Urothelium cell line (cell line): ENCODE measurements at regions not wholly inside any gene's neighbourhood (a gene's known extent, or its start where the extent isn't known, plus 50 kb on each side); places are given as distances from the start of the nearest gene placed in this dataset.

Source experiments
- DNase-seq: peaks from one replicate; pipeline ENCODE4 v3.0.0; 2011; ENCODE audit warnings: low spot score, mixed read lengths
- FAIRE-seq: peaks from 2 replicates; lab custom pipeline; 2011; peaks lifted over from hg19 to GRCh38; lab: Jason Lieb, UNC

DNA sequence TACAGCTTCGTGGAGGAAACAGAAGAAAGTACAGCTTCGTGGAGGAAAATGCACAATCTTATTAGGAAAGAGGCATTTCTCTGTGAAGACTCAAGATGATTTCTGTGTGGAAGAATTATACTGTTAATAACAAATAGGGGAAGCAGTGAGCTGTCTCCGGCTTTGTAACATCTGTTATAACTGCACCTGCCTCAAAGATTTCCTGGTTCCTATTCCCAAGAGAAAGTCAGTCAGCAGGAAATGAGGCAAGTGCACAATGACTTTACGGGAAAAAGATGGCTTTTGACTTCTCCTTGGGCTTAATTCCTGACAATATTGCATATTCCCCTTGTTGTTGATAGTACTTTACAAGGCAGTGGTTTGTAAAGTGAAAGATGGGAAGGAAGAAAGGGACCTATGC lies 538.5 kb downstream of the BMP2 start:
- FAIRE-seq: no peak
- no peak for DNase-seq

- DNase-seq: no peak
- no peak for FAIRE-seq
Measured at GRCh38 chr20:7308163-7308562, 540.7 kb downstream of the BMP2 start.

- no peak for DNase-seq
- FAIRE-seq: no peak
Measured at GRCh38 chr20:7313047-7313446, 545.6 kb downstream of the BMP2 start.

DNA sequence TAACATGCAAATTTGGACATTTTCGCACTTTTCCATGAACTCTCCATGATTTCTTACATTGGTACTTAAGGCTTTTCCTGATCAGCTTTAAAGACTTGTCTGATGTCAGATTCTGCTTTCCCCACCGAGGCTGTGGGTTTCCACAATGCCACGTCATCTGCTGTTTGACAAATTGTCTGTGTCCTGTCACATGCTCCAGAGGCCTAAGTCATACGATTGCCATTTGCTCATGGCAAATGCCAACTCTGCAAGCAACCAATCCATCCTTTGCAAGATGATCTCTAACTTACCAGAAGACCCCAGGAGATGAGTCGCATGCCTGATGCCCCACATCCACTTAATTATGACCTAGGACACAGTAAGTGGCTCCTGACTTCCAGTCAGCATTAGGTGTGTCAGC lies 556.5 kb downstream of the BMP2 start:
- FAIRE-seq (no peak), DNase-seq (no peak)

DNA sequence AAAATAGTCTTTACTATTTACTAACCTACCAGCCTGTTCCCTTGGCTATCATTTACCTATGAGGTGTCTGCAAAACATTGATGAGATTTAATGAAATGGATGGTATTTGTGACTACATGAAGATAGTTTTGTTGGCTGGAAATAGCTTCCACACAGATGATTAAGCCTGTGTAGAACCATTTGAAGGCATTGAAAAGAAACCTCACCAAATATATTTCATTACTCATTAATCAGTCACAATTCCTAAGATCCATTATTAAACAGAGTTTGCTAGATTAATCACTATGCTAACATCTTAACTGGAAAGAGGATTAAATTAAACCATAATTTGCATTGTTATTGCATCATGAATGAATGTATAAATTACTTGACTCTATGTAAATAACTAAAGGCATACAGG lies 560.3 kb downstream of the BMP2 start:
- no peak for FAIRE-seq

DNA sequence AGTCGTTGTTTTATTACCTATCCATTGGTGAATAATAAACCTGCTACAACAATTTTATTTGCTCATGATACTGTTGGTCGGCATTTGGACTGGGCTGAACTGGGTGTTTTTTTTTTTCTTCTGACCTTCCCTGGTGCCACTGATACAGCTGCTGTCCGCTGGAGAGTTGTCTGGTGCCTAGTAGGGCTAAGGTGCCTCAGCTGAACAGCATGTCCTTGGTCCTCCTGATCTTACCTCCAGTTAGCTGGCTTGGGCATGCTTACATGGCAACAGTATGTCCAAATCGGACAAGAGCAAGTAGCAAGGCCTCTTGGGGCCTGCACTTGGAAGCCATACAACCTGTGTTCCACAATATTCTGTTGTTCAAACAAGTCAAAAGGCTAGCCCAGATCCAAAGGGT lies 563.4 kb downstream of the BMP2 start:
- DNase-seq (no peak), FAIRE-seq (no peak)

More for the DNA sequence above, 560.3 kb downstream of the BMP2 start:
- DNase-seq: no peak

DNA sequence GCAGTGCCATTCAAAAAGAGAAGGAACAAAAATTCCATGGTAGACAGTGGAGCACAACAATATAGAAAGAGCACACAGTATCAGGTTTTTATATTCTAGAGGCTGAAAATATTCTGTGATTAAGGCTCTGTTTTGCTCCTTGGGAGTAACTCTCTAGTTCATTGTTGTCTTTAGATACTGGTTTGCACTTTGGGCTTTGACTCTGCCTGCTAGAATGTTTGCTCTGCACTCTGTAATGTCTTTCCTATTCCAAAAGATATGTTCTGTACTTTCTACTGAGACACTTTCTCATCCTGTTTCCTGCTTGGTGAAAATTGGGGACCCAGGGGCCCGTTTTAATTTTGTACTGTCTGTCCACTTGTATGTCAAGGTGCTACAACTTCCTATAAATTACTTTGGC lies 564.7 kb downstream of the BMP2 start:
- no peak for FAIRE-seq
- DNase-seq: no peak

DNA sequence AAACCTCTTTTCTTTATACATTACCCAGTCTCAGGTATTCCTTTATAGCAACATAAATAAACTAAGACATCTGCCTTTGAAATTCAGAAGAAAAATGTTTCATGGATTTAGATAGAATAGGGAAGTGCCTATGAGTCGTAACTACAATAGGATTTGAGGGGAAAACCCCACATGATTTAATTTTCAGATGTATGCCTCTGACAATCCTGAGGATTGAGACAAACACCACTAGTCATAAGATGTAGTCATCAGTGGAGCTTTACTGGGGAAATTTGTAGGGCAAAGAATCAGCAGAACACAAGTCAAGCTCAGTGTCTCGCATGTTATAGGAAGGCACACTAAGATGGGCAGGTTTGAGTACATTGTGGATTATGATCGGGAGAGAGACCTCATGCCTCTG lies 566.4 kb downstream of the BMP2 start:
- no peak for DNase-seq

GRCh38 chr20:7346026-7346425 lies 578.5 kb downstream of the BMP2 start:
- FAIRE-seq: no peak
- DNase-seq: no peak

More for the DNA sequence above, 566.4 kb downstream of the BMP2 start:
- FAIRE-seq: no peak

DNA sequence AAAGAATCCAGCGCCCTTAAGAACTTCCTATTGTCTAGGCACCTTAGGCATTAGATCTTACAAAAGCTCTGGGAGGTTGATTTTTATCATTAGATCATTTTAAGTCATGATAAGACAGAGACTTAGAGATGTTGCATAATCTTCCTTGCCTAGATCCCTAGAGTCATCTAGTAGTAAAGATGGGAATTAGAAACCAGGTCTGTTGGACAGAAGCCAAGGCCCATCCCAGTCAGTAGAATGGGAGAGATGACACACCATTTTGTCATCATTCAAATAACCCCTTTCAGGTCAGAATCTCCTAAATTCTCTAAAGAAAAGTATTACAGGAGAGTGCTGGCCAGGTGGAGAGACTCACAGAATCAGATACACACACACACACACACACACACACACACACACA lies 579.1 kb downstream of the BMP2 start:
- peak; percentile 19 for DNase-seq
- FAIRE-seq: no peak

- DNase-seq (peak; percentile 32), FAIRE-seq (no peak)
Measured at GRCh38 chr20:7347409-7347808, 579.9 kb downstream of the BMP2 start.

DNA sequence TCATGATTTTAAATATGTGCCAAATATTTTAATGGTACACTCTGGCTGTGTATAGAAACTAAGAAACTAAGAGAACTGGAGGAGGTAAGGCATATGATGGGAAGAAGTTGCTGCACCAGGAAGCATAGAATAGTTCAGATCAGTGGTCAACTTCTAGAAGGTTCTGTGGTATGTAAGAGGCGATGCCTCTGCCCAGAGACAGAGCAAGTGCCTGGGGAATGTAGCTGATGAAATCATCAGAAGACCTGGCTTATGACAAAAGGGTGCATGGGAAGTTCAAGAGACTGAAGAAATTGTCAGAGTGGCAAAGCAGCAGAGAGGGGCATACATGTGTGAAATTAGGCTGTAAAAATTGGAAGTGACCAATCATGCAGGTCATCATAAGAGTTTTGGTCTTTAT lies 580.8 kb downstream of the BMP2 start:
- FAIRE-seq (no peak), DNase-seq (no peak)

- DNase-seq (no peak), FAIRE-seq (no peak)
Measured at GRCh38 chr20:7352165-7352564, 584.7 kb downstream of the BMP2 start.

DNA sequence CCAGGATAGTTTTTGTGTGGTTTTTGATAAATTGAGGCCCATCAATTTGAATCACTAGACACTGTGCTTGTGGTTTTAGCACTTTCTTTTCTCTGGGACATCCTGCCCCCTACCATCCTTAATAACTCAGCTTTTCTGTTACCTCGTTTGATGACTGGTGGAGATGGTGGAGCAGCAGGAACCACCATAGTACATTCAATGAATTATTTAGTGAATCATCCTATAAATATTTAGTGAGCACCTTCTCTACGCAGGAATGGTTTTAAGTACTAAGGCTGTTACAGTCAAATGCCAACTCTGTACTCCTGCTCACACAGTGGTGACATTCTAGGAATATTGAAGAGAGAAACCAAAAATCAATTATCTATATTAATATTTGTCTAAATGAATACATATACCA lies 585.2 kb downstream of the HAO1 start:
- no peak for DNase-seq
- FAIRE-seq: no peak

DNA sequence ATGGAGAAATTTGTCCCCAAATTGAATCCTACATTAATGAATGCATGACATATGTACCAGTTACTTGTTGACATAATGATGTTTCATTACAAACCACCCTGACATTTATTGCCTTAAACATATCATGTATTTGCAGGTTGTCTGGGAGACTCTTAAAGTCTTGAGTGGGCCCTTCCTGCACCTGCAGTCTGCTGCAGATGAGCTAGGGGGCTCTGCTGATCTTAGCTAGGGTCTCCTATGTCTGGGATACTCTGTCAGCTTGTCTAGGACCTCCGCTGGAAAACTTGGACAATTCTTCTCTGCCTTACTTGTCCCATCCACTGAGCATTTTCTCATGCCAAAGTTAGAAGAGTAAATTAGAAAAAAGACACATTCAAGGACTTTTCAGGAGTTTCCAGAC lies 581.6 kb downstream of the HAO1 start:
- FAIRE-seq (no peak), DNase-seq (no peak)

GRCh38 chr20:7359739-7360138 lies 580.5 kb downstream of the HAO1 start:
- FAIRE-seq: no peak
- DNase-seq: no peak

DNA sequence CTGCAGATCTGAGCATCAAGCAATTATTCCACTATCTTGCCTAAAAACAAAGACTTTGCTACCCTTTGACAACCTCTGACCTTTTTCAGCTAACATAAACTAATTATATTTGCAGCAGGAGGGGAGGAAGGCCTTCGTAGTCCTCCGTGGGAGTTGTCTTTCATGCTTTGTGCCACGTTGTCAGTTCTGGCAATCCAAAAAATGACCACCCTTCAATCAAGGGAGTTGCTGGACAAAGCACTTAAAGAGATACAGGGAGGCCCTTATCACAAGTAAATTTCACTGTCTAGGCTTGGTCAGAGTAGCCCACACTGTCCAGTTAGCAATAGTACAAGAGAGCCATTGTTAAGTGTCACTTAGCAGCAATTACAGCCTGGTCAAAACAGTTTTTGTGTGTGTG lies 578.9 kb downstream of the HAO1 start:
- DNase-seq: no peak
- no peak for FAIRE-seq

- no peak for DNase-seq
- FAIRE-seq: no peak
Measured at GRCh38 chr20:7361931-7362330, 578.3 kb downstream of the HAO1 start.

DNA sequence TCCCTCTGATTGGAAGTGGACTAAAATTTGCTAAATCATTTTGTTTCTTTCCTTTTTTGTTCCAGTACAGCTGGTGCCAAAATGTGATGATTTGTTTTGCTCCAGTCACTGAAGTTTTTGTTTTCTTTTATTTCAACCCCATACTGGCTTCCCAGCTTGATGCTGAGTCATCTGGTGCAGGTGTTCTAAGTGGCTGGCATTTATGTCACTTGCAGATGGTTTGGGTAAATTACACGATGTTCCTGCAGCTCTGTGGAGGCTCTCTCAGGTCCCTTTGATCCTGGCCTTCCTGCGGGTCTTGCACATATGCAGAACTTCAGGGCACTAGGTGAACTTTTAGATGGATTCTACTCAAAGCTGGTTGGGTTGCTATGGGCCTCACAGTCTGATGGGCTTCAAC lies 577.7 kb downstream of the HAO1 start:
- DNase-seq (no peak), FAIRE-seq (no peak)

DNA sequence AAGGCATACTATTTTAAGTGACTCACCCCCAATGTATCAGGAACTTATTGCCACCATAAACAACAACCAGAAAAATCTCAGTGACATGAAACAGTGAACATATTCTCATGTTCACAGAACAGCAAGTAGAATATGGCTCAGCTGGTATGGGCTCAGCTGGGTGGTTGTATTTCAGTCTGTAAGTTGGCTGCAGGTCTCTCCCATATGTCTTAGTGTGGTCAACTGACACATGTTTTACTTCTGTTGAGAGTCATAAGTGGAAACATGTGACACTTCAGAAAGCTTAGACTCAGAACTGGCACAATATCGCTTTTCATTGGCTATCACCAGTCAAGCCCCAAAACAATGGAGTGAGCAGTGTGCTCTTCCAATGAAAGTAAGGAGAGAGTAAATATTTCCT lies 574.1 kb downstream of the HAO1 start:
- no peak for FAIRE-seq

GRCh38 chr20:7371518-7372163 lies 568.6 kb downstream of the HAO1 start:
- FAIRE-seq (no peak), DNase-seq (no peak)

More for the DNA sequence above, 574.1 kb downstream of the HAO1 start:
- no peak for DNase-seq

GRCh38 chr20:7375905-7376304 lies 564.4 kb downstream of the HAO1 start:
- no peak for DNase-seq
- no peak for FAIRE-seq

DNA sequence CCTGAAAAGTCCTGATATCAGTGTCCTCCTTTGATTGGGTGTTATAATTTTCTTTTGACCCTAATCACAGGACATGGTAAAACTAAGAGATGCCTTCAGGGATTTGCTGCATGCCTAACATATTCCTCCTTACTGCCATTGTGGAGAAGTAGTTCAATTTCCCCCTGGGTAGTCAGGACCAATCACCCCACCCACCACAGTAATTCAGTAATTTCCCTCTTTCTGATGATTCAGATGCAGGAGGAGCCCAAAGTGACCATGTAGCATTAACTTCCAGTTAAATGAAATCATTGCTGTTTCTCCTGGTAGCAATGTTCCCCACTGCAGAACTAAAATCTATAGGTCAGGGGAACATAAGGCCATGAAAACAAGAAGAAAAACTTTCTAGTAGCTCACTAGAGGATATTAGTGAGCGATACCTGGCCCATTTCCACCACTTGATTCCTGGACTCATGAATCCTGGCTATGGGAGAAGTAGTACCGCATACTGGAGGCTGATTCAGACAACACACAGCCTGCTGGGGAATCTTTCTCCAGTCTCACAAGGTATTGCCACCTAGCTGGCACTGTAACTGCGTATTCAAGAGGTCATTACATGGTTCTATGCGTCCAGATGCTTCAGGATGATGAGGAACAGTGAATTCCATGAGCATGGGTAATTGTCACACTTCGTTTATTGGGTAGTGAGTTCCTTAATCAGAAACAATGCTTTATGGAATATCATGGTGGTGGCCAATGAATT lies 561.2 kb downstream of the HAO1 start:
- DNase-seq (no peak), FAIRE-seq (no peak)
